Osteocyte (in vitro differentiated cells): ENCODE measurements at regions not wholly inside any gene's neighbourhood (a gene's known extent, or its start where the extent isn't known, plus 50 kb on each side); places are given as distances from the start of the nearest gene placed in this dataset.
A peak's percentile ranks its signal among the peaks of the same experiment; 100 is the strongest.

Experiments
- DNase-seq: peaks from one replicate; pipeline ENCODE4 v3.0.0; 2021; ENCODE audit warnings: mixed read lengths; ENCODE audit not compliant: unreplicated experiment; ENCODE audit errors: extremely low spot score
- H3K27ac Mint-ChIP-seq: one replicate; pipeline ENCODE4 v1.8.0; 2021; ENCODE audit warnings: mild to moderate bottlenecking, mixed read lengths; ENCODE audit not compliant: unreplicated experiment
- H3K27me3 Mint-ChIP-seq: one replicate; pipeline ENCODE4 v1.8.0; 2021; ENCODE audit warnings: mixed read lengths; ENCODE audit not compliant: unreplicated experiment
- H3K36me3 Mint-ChIP-seq: one replicate; pipeline ENCODE4 v1.8.0; 2021; ENCODE audit warnings: mixed read lengths; ENCODE audit not compliant: unreplicated experiment
- H3K4me1 Mint-ChIP-seq: one replicate; pipeline ENCODE4 v1.8.0; 2021; ENCODE audit warnings: mixed read lengths; ENCODE audit not compliant: unreplicated experiment
- H3K4me3 Mint-ChIP-seq: one replicate; pipeline ENCODE4 v1.8.0; 2021; ENCODE audit warnings: mild to moderate bottlenecking, moderate library complexity, mixed read lengths; ENCODE audit not compliant: unreplicated experiment
- H3K9me3 Mint-ChIP-seq: one replicate; pipeline ENCODE4 v1.8.0; 2021; ENCODE audit warnings: mixed read lengths; ENCODE audit not compliant: unreplicated experiment
- CTCF ChIP-seq: fragments of 200-600 bp; sonication (generic); IDR thresholded peaks from 2 replicates; pipeline ENCODE4 v1.5.0; 2021; ENCODE audit warnings: antibody characterized with exemption, mild to moderate bottlenecking, moderate library complexity

- Mint-ChIP-seq H3K27me3 (no peaks in the 10 kb centered on the region), H3K36me3 (peaks cover 1% of the 10 kb centered on the region), H3K27ac (peak overlapping the region; percentile 47), H3K9me3 (no peaks in the 10 kb centered on the region), H3K4me1 (peaks cover 57% of the 10 kb centered on the region), H3K4me3 (no peak overlapping the region)
- DNase-seq: no peak
- no peak for TF ChIP-seq CTCF
Observed at GRCh38 chr14:100407376-100408102, 84.4 kb downstream of the SLC25A47 start.

GRCh38 chr14:100408350-100409002 is 85.3 kb downstream of the SLC25A47 start:
- Mint-ChIP-seq H3K27me3 (no peaks in the 10 kb centered on the region), H3K4me1 (peaks cover 49% of the 10 kb centered on the region), H3K4me3 (no peak overlapping the region), H3K27ac (peak overlapping the region; percentile 44), H3K36me3 (peaks cover 1% of the 10 kb centered on the region), H3K9me3 (no peaks in the 10 kb centered on the region)
- DNase-seq: no peak
- no peak for TF ChIP-seq CTCF

- no peak overlapping the region for H3K4me3 Mint-ChIP-seq
- H3K9me3 Mint-ChIP-seq: no peaks in the 10 kb centered on the region
- no peak for DNase-seq
- H3K36me3 Mint-ChIP-seq: peaks cover 1% of the 10 kb centered on the region
- peaks cover 49% of the 10 kb centered on the region for H3K4me1 Mint-ChIP-seq
- H3K27me3 Mint-ChIP-seq: no peaks in the 10 kb centered on the region
- peak overlapping the region; percentile 44 for H3K27ac Mint-ChIP-seq
- TF ChIP-seq CTCF: no peak
Observed at GRCh38 chr14:100409003-100409360, 85.8 kb downstream of the SLC25A47 start.

GRCh38 chr14:100409651-100410050 is 86.5 kb downstream of the SLC25A47 start:
- Mint-ChIP-seq H3K4me1 (peaks cover 49% of the 10 kb centered on the region), H3K27ac (peak overlapping the region; percentile 35), H3K27me3 (no peaks in the 10 kb centered on the region), H3K36me3 (no peaks in the 10 kb centered on the region), H3K9me3 (no peaks in the 10 kb centered on the region), H3K4me3 (no peak overlapping the region)
- no peak for TF ChIP-seq CTCF
- DNase-seq: no peak

- TF ChIP-seq CTCF: no peak
- Mint-ChIP-seq H3K36me3 (no peaks in the 10 kb centered on the region), H3K27me3 (no peaks in the 10 kb centered on the region), H3K4me3 (no peak overlapping the region), H3K9me3 (no peaks in the 10 kb centered on the region), H3K4me1 (peaks cover 49% of the 10 kb centered on the region), H3K27ac (peak overlapping the region; percentile 54)
- no peak for DNase-seq
Observed at GRCh38 chr14:100410056-100410565, 87.0 kb downstream of the SLC25A47 start.
